ENCODE measurements at regions not wholly inside any gene's neighbourhood (a gene's known extent, or its start where the extent isn't known, plus 50 kb on each side); places are given as distances from the start of the nearest gene placed in this dataset.

DNA sequence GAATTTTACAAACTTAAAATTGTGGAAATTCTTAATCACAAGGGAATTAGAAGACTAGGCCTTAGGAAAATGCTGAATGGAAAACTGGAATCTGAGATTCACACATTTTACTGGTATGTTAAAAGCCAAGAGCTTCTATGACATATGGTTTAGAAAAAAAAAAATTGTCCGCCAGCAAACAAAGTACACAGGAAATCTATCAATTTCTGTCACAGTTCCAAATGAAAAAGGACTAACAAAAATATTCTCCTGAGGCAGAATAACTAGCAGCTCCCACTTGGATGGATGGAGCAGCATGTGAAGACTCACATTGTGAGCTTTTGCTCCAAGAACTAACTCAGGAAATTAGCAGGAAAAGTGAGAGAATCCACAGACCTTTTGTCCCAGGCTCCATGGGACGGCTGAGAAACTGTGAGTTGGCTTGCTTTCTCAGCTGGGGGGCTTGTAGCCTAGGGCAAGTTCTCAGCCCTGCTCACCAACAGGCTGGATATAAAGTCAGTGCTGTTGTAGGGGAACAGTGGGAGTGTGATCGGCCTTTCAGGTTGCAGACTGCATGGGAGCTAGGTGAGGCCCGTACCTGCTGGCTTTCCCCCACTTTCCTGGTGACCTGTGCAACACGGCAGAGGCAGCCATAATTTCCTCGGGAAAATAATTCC, 731.1 kb upstream of the SGO1 start:
- Histone ChIP-seq H3K4me3 (replicated peaks in 1 of 2; ENCODE audit: low read depth in 1 of 2, low read length in 2 of 2) (no peak overlapping the region), H3K27ac (ENCODE audit: low read depth, low read length) (no peak overlapping the region), H3K9ac (ENCODE audit: low read length) (no peak overlapping the region), H3K4me2 (ENCODE audit: low read length) (no peak overlapping the region), H3K9me2 (ENCODE audit: insufficient read depth) (no peaks in the 10 kb centered on the region), H4K20me1 (ENCODE audit: insufficient read depth) (no peaks in the 10 kb centered on the region), H3K9me3 (ENCODE audit: control insufficient read depth in 1 of 2, insufficient read depth in 1 of 2, low read depth in 1 of 2, low read length in 2 of 2) (peaks cover 10% of the 10 kb centered on the region in 2 experiments; a peak in 2 of 4 replicates), H2AFZ (ENCODE audit: low read depth, low read length, poor library complexity, severe bottlenecking) (no peak overlapping the region), H3K4me1 (ENCODE audit: control insufficient read depth in 1 of 2, insufficient read depth in 2 of 2, low read length in 2 of 2) (no peaks in the 10 kb centered on the region), H3K36me3 (ENCODE audit: control insufficient read depth in 1 of 2, insufficient read depth in 2 of 2, low read length in 2 of 2) (no peaks in the 10 kb centered on the region), H3K27me3 (ENCODE audit: insufficient read depth, low read length) (no peaks in the 10 kb centered on the region), H3K79me2 (ENCODE audit: insufficient read depth, low read length) (no peaks in the 10 kb centered on the region)
- no peak for ATAC-seq
- ChIA-PET RAD21 (ENCODE audit: low non-redundant PET in 1 of 2, low total read pairs in 2 of 2, uncharacterized antibody in 2 of 2, unreplicated experiment in 2 of 2) (no interaction called here), POLR2A (no interaction called here), CTCF (no interaction called here)
- TF ChIP-seq SP1 (IDR thresholded peaks at IDR 0.05; ENCODE audit: low read depth), result no peak
- TF ChIP-seq POLR2A (IDR thresholded peaks at IDR 0.05; ENCODE audit: borderline replicate concordance, extremely low read depth, insufficient read depth, insufficient read length), result no peak
- TF ChIP-seq JUND (IDR thresholded peaks at IDR 0.05), result no peak
- no peak for TF ChIP-seq ZNF274 (IDR thresholded peaks at IDR 0.05; ENCODE audit: low read depth, low read length)
- TF ChIP-seq, protein P1, sequence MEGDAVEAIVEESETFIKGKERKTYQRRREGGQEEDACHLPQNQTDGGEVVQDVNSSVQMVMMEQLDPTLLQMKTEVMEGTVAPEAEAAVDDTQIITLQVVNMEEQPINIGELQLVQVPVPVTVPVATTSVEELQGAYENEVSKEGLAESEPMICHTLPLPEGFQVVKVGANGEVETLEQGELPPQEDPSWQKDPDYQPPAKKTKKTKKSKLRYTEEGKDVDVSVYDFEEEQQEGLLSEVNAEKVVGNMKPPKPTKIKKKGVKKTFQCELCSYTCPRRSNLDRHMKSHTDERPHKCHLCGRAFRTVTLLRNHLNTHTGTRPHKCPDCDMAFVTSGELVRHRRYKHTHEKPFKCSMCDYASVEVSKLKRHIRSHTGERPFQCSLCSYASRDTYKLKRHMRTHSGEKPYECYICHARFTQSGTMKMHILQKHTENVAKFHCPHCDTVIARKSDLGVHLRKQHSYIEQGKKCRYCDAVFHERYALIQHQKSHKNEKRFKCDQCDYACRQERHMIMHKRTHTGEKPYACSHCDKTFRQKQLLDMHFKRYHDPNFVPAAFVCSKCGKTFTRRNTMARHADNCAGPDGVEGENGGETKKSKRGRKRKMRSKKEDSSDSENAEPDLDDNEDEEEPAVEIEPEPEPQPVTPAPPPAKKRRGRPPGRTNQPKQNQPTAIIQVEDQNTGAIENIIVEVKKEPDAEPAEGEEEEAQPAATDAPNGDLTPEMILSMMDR (IDR thresholded peaks at IDR 0.05 in 2 of 3, conservative IDR thresholded peaks at IDR 0.05 in 1 of 3; ENCODE audit: borderline replicate concordance in 1 of 3, insufficient read depth in 1 of 3, low read depth in 2 of 3, low read length in 2 of 3), result no peak
- TF ChIP-seq EGR1 (IDR thresholded peaks at IDR 0.05; ENCODE audit: low read depth), result no peak
- no peak for TF ChIP-seq RAD21 (IDR thresholded peaks at IDR 0.05; ENCODE audit: low read depth)
- TF ChIP-seq SIN3A (IDR thresholded peaks at IDR 0.05; ENCODE audit: low read depth), result no peak
- TF ChIP-seq REST (IDR thresholded peaks at IDR 0.05; ENCODE audit: low read depth), result no peak
- no peak for TF ChIP-seq TCF7L2 (IDR thresholded peaks at IDR 0.05; ENCODE audit: borderline replicate concordance, extremely low read depth, insufficient read depth, insufficient read length)
- TF ChIP-seq POLR2AphosphoS5 (IDR thresholded peaks at IDR 0.05; ENCODE audit: low read depth, low read length), result no peak
- TF ChIP-seq YY1 (IDR thresholded peaks at IDR 0.05; ENCODE audit: extremely low read depth, insufficient replicate concordance, low read depth, low read length), result no peak
- no peak for TF ChIP-seq EZH2 (IDR thresholded peaks at IDR 0.05)
- TF ChIP-seq, protein P2, sequence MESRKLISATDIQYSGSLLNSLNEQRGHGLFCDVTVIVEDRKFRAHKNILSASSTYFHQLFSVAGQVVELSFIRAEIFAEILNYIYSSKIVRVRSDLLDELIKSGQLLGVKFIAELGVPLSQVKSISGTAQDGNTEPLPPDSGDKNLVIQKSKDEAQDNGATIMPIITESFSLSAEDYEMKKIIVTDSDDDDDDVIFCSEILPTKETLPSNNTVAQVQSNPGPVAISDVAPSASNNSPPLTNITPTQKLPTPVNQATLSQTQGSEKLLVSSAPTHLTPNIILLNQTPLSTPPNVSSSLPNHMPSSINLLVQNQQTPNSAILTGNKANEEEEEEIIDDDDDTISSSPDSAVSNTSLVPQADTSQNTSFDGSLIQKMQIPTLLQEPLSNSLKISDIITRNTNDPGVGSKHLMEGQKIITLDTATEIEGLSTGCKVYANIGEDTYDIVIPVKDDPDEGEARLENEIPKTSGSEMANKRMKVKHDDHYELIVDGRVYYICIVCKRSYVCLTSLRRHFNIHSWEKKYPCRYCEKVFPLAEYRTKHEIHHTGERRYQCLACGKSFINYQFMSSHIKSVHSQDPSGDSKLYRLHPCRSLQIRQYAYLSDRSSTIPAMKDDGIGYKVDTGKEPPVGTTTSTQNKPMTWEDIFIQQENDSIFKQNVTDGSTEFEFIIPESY (IDR thresholded peaks at IDR 0.05; ENCODE audit: extremely low read depth, insufficient replicate concordance, low read length), result no peak
- no peak for TF ChIP-seq CBX3 (IDR thresholded peaks at IDR 0.05; ENCODE audit: low read depth)
- intact Hi-C loops (cut with micrococcal nuclease), result no loop called here
- no TSS peak for BruUV-seq (replicated peaks)
- no peak for DNase-seq (ENCODE audit: low read depth, low spot score)

Data from HCT116 (cell line).